GM23248 (cell line): ENCODE measurements at regions not wholly inside any gene's neighbourhood (a gene's known extent, or its start where the extent isn't known, plus 50 kb on each side); places are given as distances from the start of the nearest gene placed in this dataset.

Experiments used
- DNase-seq: peaks from one replicate; pipeline ENCODE4 v3.0.0-alpha.2; 2015
- H2AFZ ChIP-seq: fragments of 200-600 bp; sonication (generic); 2 replicates; pipeline ENCODE4 v1.6.1; 2016; ENCODE audit warnings: antibody characterized with exemption
- H3F3A ChIP-seq: fragments of 200-600 bp; sonication (generic); 2 replicates; pipeline ENCODE4 v1.6.1; 2016; ENCODE audit warnings: mild to moderate bottlenecking, antibody characterized with exemption, mixed run types; ENCODE audit not compliant: insufficient read depth
- H3K27ac ChIP-seq: fragments of 200-600 bp; sonication (generic); 2 replicates; pipeline ENCODE4 v1.5.1; 2016; ENCODE audit warnings: mild to moderate bottlenecking
- H3K27me3 ChIP-seq: fragments of 200-600 bp; sonication (generic); replicated peaks from 2 replicates; pipeline ENCODE4 v1.6.1; 2016; ENCODE audit warnings: mild to moderate bottlenecking; ENCODE audit not compliant: insufficient read depth
- H3K36me3 ChIP-seq: fragments of 200-600 bp; sonication (generic); 2 replicates; pipeline ENCODE4 v1.6.1; 2016; ENCODE audit warnings: low read depth, mild to moderate bottlenecking
- H3K4me1 ChIP-seq: fragments of 200-600 bp; sonication (generic); 2 replicates; pipeline ENCODE4 v1.6.1; 2016; ENCODE audit warnings: mild to moderate bottlenecking; ENCODE audit not compliant: insufficient read depth
- H3K4me2 ChIP-seq: fragments of 200-600 bp; sonication (generic); one replicate; pipeline ENCODE4 v1.6.1; 2016; ENCODE audit warnings: mild to moderate bottlenecking; ENCODE audit not compliant: unreplicated experiment
- H3K4me3 ChIP-seq: fragments of 200-600 bp; sonication (generic); 2 replicates; pipeline ENCODE4 v1.5.1; 2016; ENCODE audit warnings: mild to moderate bottlenecking
- H3K79me2 ChIP-seq: fragments of 200-600 bp; sonication (generic); 2 replicates; pipeline ENCODE4 v1.6.1; 2016; ENCODE audit warnings: mild to moderate bottlenecking; ENCODE audit not compliant: insufficient read depth
- H3K9ac ChIP-seq: fragments of 200-600 bp; sonication (generic); 2 replicates; pipeline ENCODE4 v1.6.1; 2016; ENCODE audit warnings: mild to moderate bottlenecking
- H3K9me2 ChIP-seq: fragments of 200-600 bp; sonication (generic); 2 replicates; pipeline ENCODE4 v1.6.1; 2016; ENCODE audit warnings: mixed run types, mild to moderate bottlenecking, moderate library complexity; ENCODE audit not compliant: insufficient read depth
- H3K9me3 ChIP-seq: fragments of 200-600 bp; sonication (generic); one replicate; pipeline ENCODE4 v1.6.1; 2017; ENCODE audit warnings: low read depth
- H4K20me1 ChIP-seq: fragments of 200-600 bp; sonication (generic); 2 replicates; pipeline ENCODE4 v1.6.0; 2016; ENCODE audit not compliant: insufficient read depth
- EZH2 ChIP-seq: fragments of 200-600 bp; sonication (generic); IDR thresholded peaks from 2 replicates; pipeline ENCODE4 v1.6.1; 2018; ENCODE audit warnings: antibody characterized with exemption, mild to moderate bottlenecking; ENCODE audit not compliant: insufficient read depth, poor library complexity, severe bottlenecking
- EZH2phosphoT487 ChIP-seq: fragments of 200-600 bp; sonication (generic); IDR thresholded peaks from 2 replicates; pipeline ENCODE4 v1.6.1; 2018; ENCODE audit warnings: antibody characterized with exemption, moderate library complexity, mild to moderate bottlenecking, low read depth; ENCODE audit not compliant: insufficient read depth
- WGBS, 2 experiments: methylation state at CpG; one replicate each; pipeline ENCODE4 v1.1.6; 2015 to 2017; ENCODE audit warnings: low lambda C conversion rate in 2 of 2, low coverage in 1 of 2; ENCODE audit errors: missing lambda C conversion rate in 2 of 2; 5-methylcytosine and 5-hydroxymethylcytosine counted together
- in situ Hi-C: fragments of 300-500 bp; cut with MboI; formaldehyde crosslinking; loops from 2 replicates; pipeline ENCODE4 v1.15.0; 2020

- no peak overlapping the region for H3K4me3 ChIP-seq
- H3K27ac ChIP-seq: no peak overlapping the region
- H3K9me3 ChIP-seq: peaks cover 2% of the 10 kb centered on the region
- H4K20me1 ChIP-seq: no peaks in the 10 kb centered on the region
- no peak for DNase-seq
- no peak for TF ChIP-seq EZH2phosphoT487
- TF ChIP-seq EZH2: no peak
- in situ Hi-C loops: no loop called here
- H3K9me2 ChIP-seq: no peaks in the 10 kb centered on the region
- no peaks in the 10 kb centered on the region for H3K36me3 ChIP-seq
- H2AFZ ChIP-seq: no peak overlapping the region
- H3K9ac ChIP-seq: no peak overlapping the region
- H3K27me3 ChIP-seq: no peaks in the 10 kb centered on the region
- 25 to 29% methylated on average over 1 of the region's 1 CpG for WGBS, 2 experiments
- no peaks in the 10 kb centered on the region for H3F3A ChIP-seq
- H3K4me2 ChIP-seq: no peak overlapping the region
- no peaks in the 10 kb centered on the region for H3K79me2 ChIP-seq
- H3K4me1 ChIP-seq: no peaks in the 10 kb centered on the region
These were observed 601.7 kb downstream of the CBLN2 start for GRCh38 chr18:71942433-71942832.

DNA sequence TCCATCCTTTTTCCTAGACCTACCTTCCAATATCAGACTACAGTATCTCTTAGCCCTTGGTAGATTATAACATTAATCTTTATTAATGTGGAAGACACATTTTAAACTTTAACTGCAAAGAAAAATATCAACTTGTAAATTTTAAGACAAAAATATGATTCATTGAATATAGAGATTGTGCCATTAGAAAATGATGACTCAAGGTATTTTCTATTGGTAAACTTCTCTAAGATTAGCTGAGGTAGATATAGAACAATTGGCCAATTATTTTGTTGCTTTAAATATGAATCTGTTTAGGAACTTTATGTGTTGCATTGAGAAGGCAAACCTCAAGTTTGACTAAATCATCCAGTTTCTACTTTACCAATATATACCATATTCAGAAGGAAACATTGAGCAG is 604.7 kb downstream of the CBLN2 start:
- no peaks in the 10 kb centered on the region for H4K20me1 ChIP-seq
- H3K4me3 ChIP-seq: no peak overlapping the region
- DNase-seq: no peak
- H3K9ac ChIP-seq: no peak overlapping the region
- H3K4me2 ChIP-seq: no peak overlapping the region
- H3K9me3 ChIP-seq: peaks cover 2% of the 10 kb centered on the region
- no peaks in the 10 kb centered on the region for H3K9me2 ChIP-seq
- no peak for TF ChIP-seq EZH2
- no peak for TF ChIP-seq EZH2phosphoT487
- H3K4me1 ChIP-seq: no peaks in the 10 kb centered on the region
- in situ Hi-C loops: no loop called here
- no peaks in the 10 kb centered on the region for H3K79me2 ChIP-seq
- H3K27ac ChIP-seq: no peak overlapping the region
- H3K36me3 ChIP-seq: no peaks in the 10 kb centered on the region
- no peaks in the 10 kb centered on the region for H3F3A ChIP-seq
- no peaks in the 10 kb centered on the region for H3K27me3 ChIP-seq
- no peak overlapping the region for H2AFZ ChIP-seq

DNA sequence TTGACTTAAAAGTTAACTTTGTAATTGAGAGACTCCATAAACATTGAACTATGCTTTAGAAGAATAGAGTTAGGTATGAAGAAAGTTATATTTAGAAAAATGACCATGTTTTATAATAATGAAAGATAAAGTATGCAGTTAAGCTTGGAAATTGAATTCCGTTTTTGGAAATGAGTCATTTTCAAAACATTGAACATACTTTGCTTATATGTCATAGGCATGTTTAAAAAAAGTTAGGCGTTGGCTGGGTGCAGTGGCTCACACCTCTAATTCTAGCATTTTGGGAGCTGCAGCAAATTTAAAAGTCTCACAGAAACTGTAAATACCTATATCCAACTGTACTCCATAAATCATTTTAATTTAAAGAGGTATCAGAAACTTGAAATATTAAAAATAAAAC is 607.4 kb downstream of the CBLN2 start:
- no peak overlapping the region for H2AFZ ChIP-seq
- 11 to 17% methylated on average over 2 of the region's 2 CpGs for WGBS, 2 experiments
- no peak overlapping the region for H3K4me2 ChIP-seq
- H3K9me3 ChIP-seq: peaks cover 4% of the 10 kb centered on the region
- H3F3A ChIP-seq: no peaks in the 10 kb centered on the region
- TF ChIP-seq EZH2 (no peak), EZH2phosphoT487 (no peak)
- no peak overlapping the region for H3K4me3 ChIP-seq
- H3K4me1 ChIP-seq: no peaks in the 10 kb centered on the region
- no peaks in the 10 kb centered on the region for H3K27me3 ChIP-seq
- H4K20me1 ChIP-seq: no peaks in the 10 kb centered on the region
- no peaks in the 10 kb centered on the region for H3K36me3 ChIP-seq
- H3K9ac ChIP-seq: no peak overlapping the region
- no peaks in the 10 kb centered on the region for H3K79me2 ChIP-seq
- H3K27ac ChIP-seq: no peak overlapping the region
- in situ Hi-C loops: no loop called here
- no peak for DNase-seq
- no peaks in the 10 kb centered on the region for H3K9me2 ChIP-seq

- no peak overlapping the region for H3K4me2 ChIP-seq
- no peaks in the 10 kb centered on the region for H3F3A ChIP-seq
- no peak overlapping the region for H2AFZ ChIP-seq
- H4K20me1 ChIP-seq: no peaks in the 10 kb centered on the region
- H3K9ac ChIP-seq: no peak overlapping the region
- no peaks in the 10 kb centered on the region for H3K4me1 ChIP-seq
- TF ChIP-seq EZH2: no peak
- no peak for TF ChIP-seq EZH2phosphoT487
- DNase-seq: no peak
- no peaks in the 10 kb centered on the region for H3K27me3 ChIP-seq
- H3K36me3 ChIP-seq: no peaks in the 10 kb centered on the region
- no peaks in the 10 kb centered on the region for H3K79me2 ChIP-seq
- in situ Hi-C loops: no loop called here
- H3K9me3 ChIP-seq: no peaks in the 10 kb centered on the region
- H3K27ac ChIP-seq: no peak overlapping the region
- H3K9me2 ChIP-seq: no peaks in the 10 kb centered on the region
- no peak overlapping the region for H3K4me3 ChIP-seq
- 7 to 8% methylated on average over 3 of the region's 3 CpGs for whole genome bisulfite sequencing, 2 experiments
These were observed 624.9 kb downstream of the CBLN2 start for GRCh38 chr18:71919211-71919610.

GRCh38 chr18:71913641-71914040 is 630.5 kb downstream of the CBLN2 start:
- Histone ChIP-seq H3K27me3 (no peaks in the 10 kb centered on the region), H3K9ac (no peak overlapping the region), H3K79me2 (no peaks in the 10 kb centered on the region), H4K20me1 (no peaks in the 10 kb centered on the region), H3K4me3 (no peak overlapping the region), H3K4me1 (no peaks in the 10 kb centered on the region), H3K27ac (no peak overlapping the region), H3K4me2 (no peak overlapping the region), H3F3A (no peaks in the 10 kb centered on the region), H3K36me3 (no peaks in the 10 kb centered on the region), H2AFZ (no peak overlapping the region), H3K9me3 (no peaks in the 10 kb centered on the region), H3K9me2 (no peaks in the 10 kb centered on the region)
- TF ChIP-seq EZH2 (no peak), EZH2phosphoT487 (no peak)
- DNase-seq: no peak
- 80 to 85% methylated on average over 1 of the region's 1 CpG for WGBS, 2 experiments
- in situ Hi-C loops: no loop called here
